ENCODE measurements at regions not wholly inside any gene's neighbourhood (a gene's known extent, or its start where the extent isn't known, plus 50 kb on each side); places are given as distances from the start of the nearest gene placed in this dataset.

- Histone ChIP-seq H3K36me3 (ENCODE audit: control insufficient read depth in 2 of 4, insufficient read depth in 4 of 4, low read length in 3 of 4) (no peaks in the 10 kb centered on the region), H3K14ac (ENCODE audit: insufficient read length) (no peak overlapping the region), H3K27me3 (replicated peaks in 1 of 4; ENCODE audit: control insufficient read depth in 3 of 4, extremely low read depth in 1 of 4, insufficient read depth in 3 of 4, low read length in 3 of 4) (no peaks in the 10 kb centered on the region), H3K56ac (replicated peaks; ENCODE audit: insufficient read length, low read depth, low read length) (no peak overlapping the region), H3K23ac (ENCODE audit: insufficient read length) (no peak overlapping the region), H2BK120ac (replicated peaks; ENCODE audit: low read depth, low read length) (no peak overlapping the region), H2BK20ac (ENCODE audit: low read length) (no peak overlapping the region), H3K4ac (replicated peaks; ENCODE audit: insufficient read length, low read depth, low read length) (peak overlapping the region; percentile 69), H2BK12ac (ENCODE audit: low read depth, low read length) (no peak overlapping the region), H3K27ac (ENCODE audit: low read depth, low read length) (no peak overlapping the region), H4K91ac (replicated peaks; ENCODE audit: insufficient read length, low read length) (no peak overlapping the region), H3K79me1 (ENCODE audit: low read depth, low read length) (no peaks in the 10 kb centered on the region), H3K9ac (replicated peaks in 1 of 4; ENCODE audit: extremely low read depth in 1 of 4, low read depth in 3 of 4, low read length in 3 of 4) (no peak overlapping the region), H4K20me1 (replicated peaks in 1 of 2; ENCODE audit: control insufficient read depth in 1 of 2, insufficient read depth in 2 of 2, low read length in 2 of 2) (no peaks in the 10 kb centered on the region), H3K4me2 (ENCODE audit: insufficient read depth in 1 of 2, low read depth in 2 of 2, low read length in 2 of 2) (no peak overlapping the region), H2AK5ac (ENCODE audit: low read depth, low read length) (no peak overlapping the region), H2AFZ (ENCODE audit: low read length) (no peak overlapping the region), H2BK15ac (ENCODE audit: low read length) (no peak overlapping the region), H4K8ac (ENCODE audit: extremely low read depth, insufficient read depth, low read length) (no peak overlapping the region), H3K18ac (ENCODE audit: extremely low read depth, low read length) (no peak overlapping the region), H3K79me2 (ENCODE audit: control insufficient read depth in 1 of 2, insufficient read depth in 2 of 2, low read length in 2 of 2) (no peaks in the 10 kb centered on the region), H3K4me1 (replicated peaks in 1 of 4; ENCODE audit: control insufficient read depth in 3 of 4, insufficient read depth in 4 of 4, low read length in 3 of 4) (no peaks in the 10 kb centered on the region), H4K5ac (ENCODE audit: insufficient read length, low read depth, low read length) (no peak overlapping the region), H2BK5ac (ENCODE audit: low read depth, low read length) (no peak overlapping the region), H3K9me3 (ENCODE audit: insufficient read depth in 2 of 2, low read depth in 1 of 2, low read length in 1 of 2) (no peaks in the 10 kb centered on the region), H3K23me2 (ENCODE audit: low read depth, low read length) (no peaks in the 10 kb centered on the region), H3K4me3 (ENCODE audit: extremely low read depth in 1 of 4, insufficient read depth in 2 of 4, low read depth in 3 of 4, low read length in 4 of 4) (no peak overlapping the region)
- ChIA-PET CTCF (ENCODE audit: partially characterized antibody) (interaction anchor here (0.8 to 1.2 kb wide), 2 partner anchors 63 to 542 kb away, joined by 3 read pairs; no protein-coding TSS in a partner anchor), POLR2A (ENCODE audit: partially characterized antibody) (interaction anchor here (1.1 kb wide), 1 partner anchor 16 kb away, joined by 3 read pairs; no protein-coding TSS in a partner anchor)
- DNase-seq (ENCODE audit: low read depth in 1 of 2, low spot score in 2 of 2) (no peak), FAIRE-seq (no peak)
- 67% methylated on average over 1 of the region's 1 CpG; no CpG with 5 or more reads in 1 of the 2 experiments for WGBS, 2 experiments (ENCODE audit: extremely low coverage in 1 of 2, insufficient coverage in 1 of 2, insufficient read length in 1 of 2, insufficient replicate concordance in 2 of 2, low coverage in 1 of 2, low lambda C conversion rate in 2 of 2, missing lambda C conversion rate in 1 of 2)
- no peak for TF ChIP-seq KDM1A (IDR thresholded peaks at IDR 0.05; ENCODE audit: borderline replicate concordance, low read length)
Observed at GRCh38 chr2:156132941-156133340, 199.6 kb downstream of the NR4A2 start.

All from H1 (cell line).